Renal cortical epithelial cell (primary cell): ENCODE measurements at regions not wholly inside any gene's neighbourhood (a gene's known extent, or its start where the extent isn't known, plus 50 kb on each side); places are given as distances from the start of the nearest gene placed in this dataset.
"Not testable (repeated sequence)": the region's sequence is repeated elsewhere in the genome, so short reads cannot be mapped to it uniquely, and the experiment has no call there.

Source experiments
- DNase-seq: peaks from one replicate; pipeline ENCODE4 v3.0.0-alpha.2; 2011; ENCODE audit warnings: low read depth

GRCh38 chr3:159455741-159456181, 532.9 kb upstream of the IL12A start:
- DNase-seq: no peak

- peak; percentile 68 for DNase-seq
These were observed 530.6 kb upstream of the IL12A start for GRCh38 chr3:159458010-159458409.

- no peak for DNase-seq
These were observed 529.7 kb upstream of the IL12A start for GRCh38 chr3:159458982-159459381.

- DNase-seq: no peak
These were observed 516.0 kb upstream of the IL12A start for GRCh38 chr3:159472611-159473010.

- no peak for DNase-seq
These were observed 515.4 kb upstream of the IL12A start for GRCh38 chr3:159473206-159473605.

- DNase-seq: no peak
These were observed 508.6 kb upstream of the IL12A start for GRCh38 chr3:159480046-159480445.

GRCh38 chr3:159482241-159482993, 506.2 kb upstream of the IL12A start:
- DNase-seq: no peak

GRCh38 chr3:159482994-159483367, 505.7 kb upstream of the IL12A start:
- no peak for DNase-seq

GRCh38 chr3:159486580-159486979, 502.1 kb upstream of the IL12A start:
- peak; percentile 15 for DNase-seq

- no peak for DNase-seq
These were observed 501.3 kb upstream of the IL12A start for GRCh38 chr3:159487304-159487703.

GRCh38 chr3:159488602-159489001, 500.0 kb upstream of the IL12A start:
- no peak for DNase-seq

- no peak for DNase-seq
These were observed 491.3 kb upstream of the IL12A start for GRCh38 chr3:159497361-159497760.

GRCh38 chr3:159499031-159499793, 489.4 kb upstream of the IL12A start:
- peak; percentile 12 for DNase-seq

- DNase-seq: no peak
These were observed 487.6 kb upstream of the IL12A start for GRCh38 chr3:159501029-159501428.

- no peak for DNase-seq
These were observed 485.6 kb upstream of the IL12A start for GRCh38 chr3:159502986-159503385.

GRCh38 chr3:159510988-159511387, 477.6 kb upstream of the IL12A start:
- DNase-seq: not testable (repeated sequence)

- DNase-seq: no peak
These were observed 475.2 kb upstream of the IL12A start for GRCh38 chr3:159513444-159513843.

GRCh38 chr3:159513867-159514380, 474.7 kb upstream of the IL12A start:
- DNase-seq: no peak

- DNase-seq: no peak
These were observed 471.5 kb upstream of the IL12A start for GRCh38 chr3:159517105-159517504.

- DNase-seq: no peak
These were observed 468.0 kb upstream of the IL12A start for GRCh38 chr3:159520638-159521037.

- no peak for DNase-seq
These were observed 466.4 kb upstream of the IL12A start for GRCh38 chr3:159522276-159522675.

GRCh38 chr3:159528251-159528895, 460.3 kb upstream of the IL12A start:
- DNase-seq: no peak

- DNase-seq: peak; percentile 44
These were observed 456.1 kb upstream of the IL12A start for GRCh38 chr3:159532577-159532976.
